ENCODE measurements at regions not wholly inside any gene's neighbourhood (a gene's known extent, or its start where the extent isn't known, plus 50 kb on each side); places are given as distances from the start of the nearest gene placed in this dataset.

- TF ChIP-seq TCF7L2 (IDR thresholded peaks at IDR 0.05; ENCODE audit: borderline replicate concordance, extremely low read depth, insufficient read depth, insufficient read length) = no peak
- no peak for TF ChIP-seq POLR2A (IDR thresholded peaks at IDR 0.05; ENCODE audit: borderline replicate concordance, extremely low read depth, insufficient read depth, insufficient read length)
- TF ChIP-seq SIN3A (IDR thresholded peaks at IDR 0.05; ENCODE audit: low read depth) = no peak
- no peak for TF ChIP-seq ELF1 (IDR thresholded peaks at IDR 0.05; ENCODE audit: borderline replicate concordance, low read depth)
- no peak for TF ChIP-seq YY1 (IDR thresholded peaks at IDR 0.05; ENCODE audit: extremely low read depth, insufficient replicate concordance, low read depth, low read length)
- no peak for TF ChIP-seq FOSL1 (IDR thresholded peaks at IDR 0.05; ENCODE audit: low read depth)
- no peak for TF ChIP-seq EZH2phosphoT487 (IDR thresholded peaks at IDR 0.05; ENCODE audit: borderline replicate concordance)
- TF ChIP-seq CBX3 (IDR thresholded peaks at IDR 0.05; ENCODE audit: low read depth) = no peak
- TF ChIP-seq REST (IDR thresholded peaks at IDR 0.05; ENCODE audit: low read depth) = no peak
- TF ChIP-seq ZNF274 (IDR thresholded peaks at IDR 0.05; ENCODE audit: low read depth, low read length) = no peak
- no peak for TF ChIP-seq POLR2AphosphoS5 (IDR thresholded peaks at IDR 0.05; ENCODE audit: low read depth, low read length)
- no peak for TF ChIP-seq CTCF (IDR thresholded peaks at IDR 0.05 in 2 of 3, conservative IDR thresholded peaks at IDR 0.05 in 1 of 3; ENCODE audit: borderline replicate concordance in 1 of 3, insufficient read depth in 1 of 3, low read depth in 2 of 3, low read length in 2 of 3)
- TF ChIP-seq ZBTB33 (IDR thresholded peaks at IDR 0.05; ENCODE audit: extremely low read depth, insufficient replicate concordance, low read length) = no peak
- H2AFZ ChIP-seq (ENCODE audit: low read depth, low read length, poor library complexity, severe bottlenecking) = no peak overlapping the region
- intact Hi-C loops (cut with micrococcal nuclease) = no loop called here
- DNase-seq (ENCODE audit: low read depth, low spot score) (no peak), ATAC-seq (no peak)
- H3K4me3 ChIP-seq (replicated peaks in 1 of 2; ENCODE audit: low read depth in 1 of 2, low read length in 2 of 2) = no peak overlapping the region
- H3K9me2 ChIP-seq (ENCODE audit: insufficient read depth) = no peaks in the 10 kb centered on the region
- BruUV-seq (replicated peaks) = no TSS peak
- H3K4me2 ChIP-seq (ENCODE audit: low read length) = no peak overlapping the region
- CTCF ChIA-PET = no interaction called here
- no peaks in the 10 kb centered on the region for H3K27me3 ChIP-seq (ENCODE audit: insufficient read depth, low read length)
- no peak overlapping the region for H3K9ac ChIP-seq (ENCODE audit: low read length)
- no peaks in the 10 kb centered on the region for H3K79me2 ChIP-seq (ENCODE audit: insufficient read depth, low read length)
- no peaks in the 10 kb centered on the region for H3K36me3 ChIP-seq (ENCODE audit: control insufficient read depth in 1 of 2, insufficient read depth in 2 of 2, low read length in 2 of 2)
- no peaks in the 10 kb centered on the region for H3K9me3 ChIP-seq (ENCODE audit: control insufficient read depth in 1 of 2, insufficient read depth in 1 of 2, low read depth in 1 of 2, low read length in 2 of 2)
- H3K27ac ChIP-seq (ENCODE audit: low read depth, low read length) = no peak overlapping the region
- H4K20me1 ChIP-seq (ENCODE audit: insufficient read depth) = no peaks in the 10 kb centered on the region
- POLR2A ChIA-PET = no interaction called here
- H3K4me1 ChIP-seq (ENCODE audit: control insufficient read depth in 1 of 2, insufficient read depth in 2 of 2, low read length in 2 of 2) = no peaks in the 10 kb centered on the region
- RAD21 ChIA-PET (ENCODE audit: low non-redundant PET in 1 of 2, low total read pairs in 2 of 2, uncharacterized antibody in 2 of 2, unreplicated experiment in 2 of 2) = no interaction called here
These were observed 612.3 kb upstream of the BTBD3 start for GRCh38 chr20:11305406-11305805.
